ENCODE measurements at regions not wholly inside any gene's neighbourhood (a gene's known extent, or its start where the extent isn't known, plus 50 kb on each side); places are given as distances from the start of the nearest gene placed in this dataset.

DNA sequence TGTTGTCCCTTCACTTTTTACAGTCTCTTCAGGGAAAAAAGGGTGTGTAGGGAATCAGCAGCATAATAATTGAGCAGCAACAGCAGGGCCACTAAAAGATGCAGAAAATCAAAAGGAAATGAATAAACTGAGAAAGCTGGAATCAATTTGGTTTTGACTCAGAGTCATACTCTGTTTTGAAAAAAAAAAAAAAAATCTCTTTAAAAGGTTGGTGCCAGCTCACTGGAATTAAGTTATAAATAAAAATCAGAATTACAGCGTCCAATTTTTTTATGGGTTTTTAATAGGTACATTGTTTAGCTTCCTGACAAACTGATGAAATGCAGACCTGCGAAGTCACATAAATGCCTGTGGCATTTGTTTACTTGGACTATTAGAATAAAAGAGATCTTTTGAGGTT, 231.9 kb downstream of the COG6 start:
- Histone ChIP-seq H3K4me3 (ENCODE audit: control insufficient read depth in 2 of 3, extremely low read depth in 1 of 3, insufficient read depth in 2 of 3, low read depth in 1 of 3, low read length in 3 of 3) (no peak overlapping the region), H3K27ac (ENCODE audit: control insufficient read depth, insufficient read depth, low read length) (no peak overlapping the region), H3K36me3 (ENCODE audit: control insufficient read depth in 2 of 2, extremely low read depth in 1 of 2, insufficient read depth in 2 of 2, low read length in 2 of 2) (no peaks in the 10 kb centered on the region), H3K9ac (ENCODE audit: control insufficient read depth, extremely low read depth, insufficient read depth, low read length) (no peak overlapping the region), H3K4me2 (ENCODE audit: control insufficient read depth, extremely low read depth, insufficient read depth, low read depth, low read length) (no peak overlapping the region), H4K20me1 (ENCODE audit: control insufficient read depth, extremely low read depth, insufficient read depth, low read length) (no peaks in the 10 kb centered on the region), H3K79me2 (ENCODE audit: control insufficient read depth, insufficient read depth, low read length) (no peaks in the 10 kb centered on the region), H3K4me1 (ENCODE audit: control insufficient read depth, extremely low read depth, insufficient read depth, low read length) (peaks cover 5% of the 10 kb centered on the region), H3K9me1 (ENCODE audit: control insufficient read depth, extremely low read depth, insufficient read depth, low read length) (no peaks in the 10 kb centered on the region), H2AFZ (ENCODE audit: control insufficient read depth, low read length) (no peak overlapping the region), H3K27me3 (ENCODE audit: control insufficient read depth, extremely low read depth, insufficient read depth, low read length) (no peaks in the 10 kb centered on the region), H3K9me3 (ENCODE audit: control insufficient read depth, low read depth, low read length) (no peaks in the 10 kb centered on the region)
- TF ChIP-seq CTCF (optimal IDR thresholded peaks at IDR 0.05 in 1 of 3, IDR thresholded peaks at IDR 0.05 in 1 of 3, conservative IDR thresholded peaks at IDR 0.05 in 1 of 3; ENCODE audit: extremely low read depth in 1 of 3, insufficient read depth in 2 of 3, low read length in 3 of 3) (no peak), EZH2 (IDR thresholded peaks at IDR 0.05; ENCODE audit: low read length) (no peak)
- FAIRE-seq (no peak), DNase-seq (ENCODE audit: low read depth, low spot score) (no peak)
- dilution Hi-C loops (cut with MboI; ENCODE audit: extremely low pct_ligation_motif_present, low sequenced_read_pairs): no loop called here

GRCh38 chr13:39888865-39889810, 233.7 kb downstream of the COG6 start:
- dilution Hi-C loops (cut with MboI; ENCODE audit: extremely low pct_ligation_motif_present, low sequenced_read_pairs): no loop called here
- Histone ChIP-seq H4K20me1 (ENCODE audit: control insufficient read depth, extremely low read depth, insufficient read depth, low read length) (no peaks in the 10 kb centered on the region), H3K9me3 (ENCODE audit: control insufficient read depth, low read depth, low read length) (no peaks in the 10 kb centered on the region), H3K4me3 (ENCODE audit: control insufficient read depth in 2 of 3, extremely low read depth in 1 of 3, insufficient read depth in 2 of 3, low read depth in 1 of 3, low read length in 3 of 3) (no peak overlapping the region), H2AFZ (ENCODE audit: control insufficient read depth, low read length) (no peak overlapping the region), H3K36me3 (ENCODE audit: control insufficient read depth in 2 of 2, extremely low read depth in 1 of 2, insufficient read depth in 2 of 2, low read length in 2 of 2) (no peaks in the 10 kb centered on the region), H3K4me2 (ENCODE audit: control insufficient read depth, extremely low read depth, insufficient read depth, low read depth, low read length) (no peak overlapping the region), H3K27ac (ENCODE audit: control insufficient read depth, insufficient read depth, low read length) (no peak overlapping the region), H3K27me3 (ENCODE audit: control insufficient read depth, extremely low read depth, insufficient read depth, low read length) (no peaks in the 10 kb centered on the region), H3K4me1 (ENCODE audit: control insufficient read depth, extremely low read depth, insufficient read depth, low read length) (peaks cover 4% of the 10 kb centered on the region), H3K9me1 (ENCODE audit: control insufficient read depth, extremely low read depth, insufficient read depth, low read length) (no peaks in the 10 kb centered on the region), H3K9ac (ENCODE audit: control insufficient read depth, extremely low read depth, insufficient read depth, low read length) (no peak overlapping the region), H3K79me2 (ENCODE audit: control insufficient read depth, insufficient read depth, low read length) (no peaks in the 10 kb centered on the region)
- DNase-seq (ENCODE audit: low read depth, low spot score): no peak
- FAIRE-seq: no peak
- TF ChIP-seq EZH2 (IDR thresholded peaks at IDR 0.05; ENCODE audit: low read length) (no peak), CTCF (optimal IDR thresholded peaks at IDR 0.05 in 1 of 3, IDR thresholded peaks at IDR 0.05 in 1 of 3, conservative IDR thresholded peaks at IDR 0.05 in 1 of 3; ENCODE audit: extremely low read depth in 1 of 3, insufficient read depth in 2 of 3, low read length in 3 of 3) (no peak)

Measured in keratinocyte (primary cell).